H1 (cell line): ENCODE measurements at regions not wholly inside any gene's neighbourhood (a gene's known extent, or its start where the extent isn't known, plus 50 kb on each side); places are given as distances from the start of the nearest gene placed in this dataset.

Source experiments
- CTCF ChIA-PET: fragments of 300-600 bp; sonication (Branson Sonifier 250); formaldehyde crosslinking; loops from one replicate; lab custom pipeline; 2021; ENCODE audit not compliant: partially characterized antibody; lab: Charles Lee
- POLR2A ChIA-PET: fragments of 300-600 bp; sonication (Branson Sonifier 250); formaldehyde crosslinking; loops from one replicate; lab custom pipeline; 2021; ENCODE audit warnings: inconsistent platforms; ENCODE audit not compliant: partially characterized antibody; lab: Charles Lee
- DNase-seq, 2 experiments: peaks; one replicate each; pipeline versions ENCODE4 v3.0.0 to v3.0.0-alpha.2; 2010 to 2022; ENCODE audit warnings: low spot score in 2 of 2, low read depth in 1 of 2, mixed read lengths in 1 of 2
- FAIRE-seq: peaks from 2 replicates; lab custom pipeline; 2011; peaks lifted over from hg19 to GRCh38; lab: Jason Lieb, UNC
- H2AFZ ChIP-seq: 2 replicates; pipeline ENCODE4 v1.8.1; 2012; ENCODE audit warnings: low read length, inconsistent platforms
- H2AK5ac ChIP-seq: 2 replicates; pipeline ENCODE4 v1.6.1; 2013; ENCODE audit warnings: low read depth, low read length
- H2BK120ac ChIP-seq: replicated peaks from 2 replicates; pipeline ENCODE3; 2013; ENCODE audit warnings: low read depth, low read length, inconsistent platforms
- H2BK12ac ChIP-seq: 2 replicates; pipeline ENCODE4 v1.6.1; 2013; ENCODE audit warnings: low read depth, low read length
- H2BK15ac ChIP-seq: 2 replicates; pipeline ENCODE4 v1.6.1; 2013; ENCODE audit warnings: low read length
- H2BK20ac ChIP-seq: 2 replicates; pipeline ENCODE4 v1.6.1; 2013; ENCODE audit warnings: low read length
- H2BK5ac ChIP-seq: 2 replicates; pipeline ENCODE4 v1.6.1; 2013; ENCODE audit warnings: low read depth, low read length
- H3K14ac ChIP-seq: 2 replicates; pipeline ENCODE4 v1.6.1; 2013; ENCODE audit warnings: inconsistent platforms; ENCODE audit not compliant: insufficient read length
- H3K18ac ChIP-seq: 2 replicates; pipeline ENCODE4 v1.6.1; 2013; ENCODE audit warnings: low read length; ENCODE audit errors: extremely low read depth
- H3K23ac ChIP-seq: 2 replicates; pipeline ENCODE4 v1.6.1; 2013; ENCODE audit warnings: inconsistent platforms; ENCODE audit not compliant: insufficient read length
- H3K23me2 ChIP-seq: 2 replicates; pipeline ENCODE4 v1.6.1; 2013; ENCODE audit warnings: low read depth, low read length
- H3K27ac ChIP-seq: 2 replicates; pipeline ENCODE4 v1.6.1; 2011; ENCODE audit warnings: low read depth, low read length, inconsistent platforms
- H3K27me3 ChIP-seq, 4 experiments: replicated peaks in 1 of 4; 1 replicate in 1 of 4; 2 replicates in 3 of 4; pipeline versions ENCODE4 v1.6.1 to v1.8.1; 2011 to 2013; ENCODE audit warnings: low read length in 3 of 4, mild to moderate bottlenecking in 3 of 4, inconsistent platforms in 2 of 4, mixed read lengths in 2 of 4, moderate library complexity in 1 of 4; ENCODE audit not compliant: control insufficient read depth in 3 of 4, insufficient read depth in 3 of 4; ENCODE audit errors: extremely low read depth in 1 of 4
- H3K36me3 ChIP-seq, 4 experiments: 2 replicates each; pipeline versions ENCODE4 v1.6.1 to v1.8.1; 2011 to 2013; ENCODE audit warnings: mild to moderate bottlenecking in 4 of 4, low read length in 3 of 4, moderate library complexity in 2 of 4, control low read depth in 1 of 4, inconsistent platforms in 1 of 4; ENCODE audit not compliant: insufficient read depth in 4 of 4, control insufficient read depth in 2 of 4
- H3K4ac ChIP-seq: replicated peaks from 2 replicates; pipeline ENCODE3; 2013; ENCODE audit warnings: low read length, low read depth, mixed read lengths, inconsistent platforms; ENCODE audit not compliant: insufficient read length
- H3K4me1 ChIP-seq, 4 experiments: replicated peaks in 1 of 4; 1 replicate in 1 of 4; 2 replicates in 3 of 4; pipeline versions ENCODE4 v1.6.1 to v1.8.1; 2011 to 2013; ENCODE audit warnings: low read length in 3 of 4, inconsistent platforms in 2 of 4, mixed read lengths in 1 of 4; ENCODE audit not compliant: insufficient read depth in 4 of 4, control insufficient read depth in 3 of 4
- H3K4me2 ChIP-seq, 2 experiments: 2 replicates each; pipeline versions ENCODE4 v1.6.1 to v1.8.1; 2011 to 2013; ENCODE audit warnings: low read depth in 2 of 2, low read length in 2 of 2, control low read depth in 1 of 2, inconsistent platforms in 1 of 2, mild to moderate bottlenecking in 1 of 2; ENCODE audit not compliant: insufficient read depth in 1 of 2
- H3K4me3 ChIP-seq, 4 experiments: fragments of 200-600, 300-600 bp in 1 of 4; sonication (generic), shearing (Covaris generic), sonication (Bioruptor Twin) in 1 of 4; 2 replicates each; pipeline versions ENCODE4 v1.5.1 to v1.8.1; 2011 to 2016; ENCODE audit warnings: low read length in 4 of 4, low read depth in 3 of 4, control low read depth in 2 of 4, inconsistent platforms in 2 of 4, mild to moderate bottlenecking in 2 of 4, mixed read lengths in 1 of 4, moderate library complexity in 1 of 4; ENCODE audit not compliant: insufficient read depth in 2 of 4; ENCODE audit errors: extremely low read depth in 1 of 4
- H3K56ac ChIP-seq: replicated peaks from 2 replicates; pipeline ENCODE3; 2013; ENCODE audit warnings: low read depth, mild to moderate bottlenecking, mixed read lengths, low read length, inconsistent platforms; ENCODE audit not compliant: insufficient read length
- H3K79me1 ChIP-seq: 2 replicates; pipeline ENCODE4 v1.6.1; 2013; ENCODE audit warnings: low read depth, low read length, control low read depth
- H3K79me2 ChIP-seq, 2 experiments: 2 replicates each; pipeline versions ENCODE4 v1.6.1 to v1.8.1; 2012 to 2013; ENCODE audit warnings: low read length in 2 of 2, mild to moderate bottlenecking in 2 of 2, inconsistent platforms in 1 of 2; ENCODE audit not compliant: insufficient read depth in 2 of 2, control insufficient read depth in 1 of 2
- H3K9ac ChIP-seq, 4 experiments: replicated peaks in 1 of 4; 1 replicate in 1 of 4; 2 replicates in 3 of 4; pipeline versions ENCODE4 v1.6.1 to v1.8.1; 2011 to 2013; ENCODE audit warnings: low read depth in 3 of 4, low read length in 3 of 4, control low read depth in 2 of 4, mild to moderate bottlenecking in 2 of 4, moderate library complexity in 2 of 4, inconsistent platforms in 1 of 4; ENCODE audit errors: extremely low read depth in 1 of 4
- H3K9me3 ChIP-seq, 2 experiments: 2 replicates each; pipeline versions ENCODE4 v1.6.1 to v1.8.1; 2012 to 2013; ENCODE audit warnings: mild to moderate bottlenecking in 2 of 2, moderate library complexity in 2 of 2, control low read depth in 1 of 2, inconsistent platforms in 1 of 2, low read depth in 1 of 2, low read length in 1 of 2, mixed read lengths in 1 of 2; ENCODE audit not compliant: insufficient read depth in 2 of 2
- H4K20me1 ChIP-seq, 2 experiments: replicated peaks in 1 of 2; 2 replicates each; pipeline versions ENCODE3 to v1.8.1; 2011 to 2013; ENCODE audit warnings: inconsistent platforms in 2 of 2, low read length in 2 of 2, mild to moderate bottlenecking in 1 of 2; ENCODE audit not compliant: insufficient read depth in 2 of 2, control insufficient read depth in 1 of 2
- H4K5ac ChIP-seq: 2 replicates; pipeline ENCODE4 v1.6.1; 2013; ENCODE audit warnings: low read length, low read depth, mixed read lengths, inconsistent platforms; ENCODE audit not compliant: insufficient read length
- H4K8ac ChIP-seq: 2 replicates; pipeline ENCODE4 v1.8.0; 2013; ENCODE audit warnings: mild to moderate bottlenecking, moderate library complexity, low read length, inconsistent platforms; ENCODE audit not compliant: insufficient read depth; ENCODE audit errors: extremely low read depth
- H4K91ac ChIP-seq: replicated peaks from 2 replicates; pipeline ENCODE3; 2013; ENCODE audit warnings: low read length, mixed read lengths, inconsistent platforms; ENCODE audit not compliant: insufficient read length
- ASH2L ChIP-seq: fragments of 200-600, 300-600 bp; sonication (generic); IDR thresholded peaks from one replicate; pipeline ENCODE4 v1.7.1; 2017; ENCODE audit warnings: low read length
- BACH1 ChIP-seq: IDR thresholded peaks from 2 replicates; pipeline ENCODE4 v1.6.1; 2012; ENCODE audit warnings: low read length, improper control_type of control experiment
- CTBP2 ChIP-seq: IDR thresholded peaks from 2 replicates; pipeline ENCODE4 v1.7.0; 2011; ENCODE audit warnings: borderline replicate concordance, mild to moderate bottlenecking, moderate library complexity, mixed read lengths, low read length; ENCODE audit not compliant: insufficient read depth, insufficient read length
- E2F6 ChIP-seq: IDR thresholded peaks from 2 replicates; pipeline ENCODE4 v1.6.1; 2012; ENCODE audit warnings: inconsistent platforms
- EZH2 ChIP-seq: fragments of 200-600 bp; sonication (generic); IDR thresholded peaks from 2 replicates; pipeline ENCODE4 v1.7.1; 2012; ENCODE audit warnings: low read depth, mild to moderate bottlenecking, moderate library complexity, low read length, inconsistent platforms; ENCODE audit not compliant: severe bottlenecking
- KDM4A ChIP-seq: IDR thresholded peaks from one replicate; pipeline ENCODE4 v1.7.1; 2012; ENCODE audit warnings: low read depth, mild to moderate bottlenecking, moderate library complexity, low read length, inconsistent platforms; ENCODE audit not compliant: severe bottlenecking
- KDM5A ChIP-seq: fragments of 200-600 bp; IDR thresholded peaks from 2 replicates; pipeline ENCODE4 v1.7.1; 2012; ENCODE audit warnings: mild to moderate bottlenecking, low read length, inconsistent platforms, mixed read lengths
- POLR2A ChIP-seq, 2 experiments: IDR thresholded peaks; 1 replicate in 1 of 2; 2 replicates in 1 of 2; pipeline ENCODE4 v1.6.1; 2011; ENCODE audit warnings: low read depth in 2 of 2, low read length in 2 of 2, mild to moderate bottlenecking in 2 of 2; ENCODE audit errors: control extremely low read depth in 1 of 2
- POLR2AphosphoS5 ChIP-seq: IDR thresholded peaks from 2 replicates; pipeline ENCODE4 v1.6.1; 2011; ENCODE audit warnings: low read depth, low read length
- SP2 ChIP-seq: IDR thresholded peaks from 2 replicates; pipeline ENCODE4 v1.6.1; 2012; ENCODE audit warnings: mild to moderate bottlenecking, low read length, inconsistent platforms
- WGBS, 2 experiments: shearing (Covaris generic) in 1 of 2; methylation state at CpG; one replicate each; pipeline versions ENCODE4 v1.1.6 to v1.1.7; 2013 to 2015; ENCODE audit warnings: low lambda C conversion rate in 2 of 2, mixed read lengths in 2 of 2, inconsistent platforms in 1 of 2, low coverage in 1 of 2, missing lambda C conversion rate in 1 of 2; ENCODE audit not compliant: insufficient replicate concordance in 2 of 2, insufficient coverage in 1 of 2, insufficient read length in 1 of 2; ENCODE audit errors: extremely low coverage in 1 of 2, missing lambda C conversion rate in 1 of 2; 5-methylcytosine and 5-hydroxymethylcytosine counted together

- CTCF ChIA-PET = interaction anchor here (1.1 to 5.0 kb wide), 4 partner anchors 9 to 58 kb away, joined by 3 to 35 read pairs (median 6); no protein-coding TSS in a partner anchor
- Histone ChIP-seq H3K23me2 (no peaks in the 10 kb centered on the region), H2AFZ (no peak overlapping the region), H3K9me3 (no peaks in the 10 kb centered on the region), H3K4me2 (no peak overlapping the region), H3K18ac (no peak overlapping the region), H3K14ac (no peak overlapping the region), H4K5ac (no peak overlapping the region)
- no peak for DNase-seq
- no peak for TF ChIP-seq E2F6
- no peak for TF ChIP-seq CTBP2
- no peak for TF ChIP-seq SP2
- no peak for TF ChIP-seq BACH1
- no peak for TF ChIP-seq POLR2AphosphoS5
- no peak for TF ChIP-seq POLR2A (IDR thresholded peaks at IDR 0.05; ENCODE audit: control extremely low read depth in 1 of 2, low read depth in 2 of 2, low read length in 2 of 2)
- no peak for TF ChIP-seq EZH2
- no peak for TF ChIP-seq ASH2L
- TF ChIP-seq KDM5A = no peak
- TF ChIP-seq KDM4A = no peak
- TF ChIP-seq, all 59 proteins: peak for 0
- H3K27me3 ChIP-seq = no peaks in the 10 kb centered on the region
- no peak overlapping the region for H3K4ac ChIP-seq
- H3K23ac ChIP-seq = no peak overlapping the region
- H3K36me3 ChIP-seq = no peaks in the 10 kb centered on the region
- no peak overlapping the region for H3K27ac ChIP-seq
- FAIRE-seq = no peak
- H3K79me2 ChIP-seq = no peaks in the 10 kb centered on the region
- no peak overlapping the region for H4K8ac ChIP-seq
- no peak overlapping the region for H3K56ac ChIP-seq
- H2BK12ac ChIP-seq = no peak overlapping the region
- H2BK5ac ChIP-seq = no peak overlapping the region
- 81% methylated on average over 14 of the region's 14 CpGs; no CpG with 5 or more reads in 1 of the 2 experiments for WGBS, 2 experiments
- no peaks in the 10 kb centered on the region for H4K20me1 ChIP-seq
- H3K9ac ChIP-seq = no peak overlapping the region
- no peaks in the 10 kb centered on the region for H3K79me1 ChIP-seq
- peaks cover 0 to 6% (median 2%) of the 10 kb centered on the region in 4 experiments; a peak in 4 of 7 replicates for H3K4me1 ChIP-seq
- H3K4me3 ChIP-seq = no peak overlapping the region
- H2BK120ac ChIP-seq = no peak overlapping the region
- no peak overlapping the region for H2AK5ac ChIP-seq
- no peak overlapping the region for H2BK15ac ChIP-seq
- no peak overlapping the region for H2BK20ac ChIP-seq
- POLR2A ChIA-PET = interaction anchor here (1.3 kb wide), 1 partner anchor 88 kb away, joined by 3 read pairs; no protein-coding TSS in a partner anchor
- H4K91ac ChIP-seq = no peak overlapping the region
These were observed 71.9 kb downstream of the TSPAN17 start for GRCh38 chr5:176719113-176719739.
